Raji (cell line): ENCODE measurements at regions not wholly inside any gene's neighbourhood (a gene's known extent, or its start where the extent isn't known, plus 50 kb on each side); places are given as distances from the start of the nearest gene placed in this dataset.

Source experiments
- POLR2A ChIP-seq: IDR thresholded peaks from 2 replicates; pipeline ENCODE4 v1.6.1; 2011; ENCODE audit warnings: low read depth, low read length, control low read depth; ENCODE audit not compliant: insufficient read depth

DNA sequence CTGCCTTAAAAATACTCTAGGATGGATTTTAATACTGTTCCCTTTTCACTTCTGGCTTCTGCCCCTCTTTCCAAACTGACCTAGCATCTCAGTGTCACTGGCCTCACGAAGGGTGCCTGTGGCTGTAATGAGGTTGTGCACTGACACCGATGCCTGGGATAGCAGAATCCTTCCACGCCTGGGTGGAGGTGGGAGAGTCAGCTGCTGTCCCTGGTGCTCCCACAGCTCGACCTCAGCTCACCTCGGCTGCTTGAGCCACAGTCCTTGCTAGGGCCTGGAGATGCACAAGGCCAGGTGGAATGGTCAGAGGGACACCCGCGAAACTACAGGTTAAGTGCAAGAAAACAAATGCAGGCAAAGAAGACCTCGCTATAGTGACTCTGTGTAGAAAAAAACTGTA, 123.4 kb upstream of the ACBD5 start:
- TF ChIP-seq POLR2A, result no peak

DNA sequence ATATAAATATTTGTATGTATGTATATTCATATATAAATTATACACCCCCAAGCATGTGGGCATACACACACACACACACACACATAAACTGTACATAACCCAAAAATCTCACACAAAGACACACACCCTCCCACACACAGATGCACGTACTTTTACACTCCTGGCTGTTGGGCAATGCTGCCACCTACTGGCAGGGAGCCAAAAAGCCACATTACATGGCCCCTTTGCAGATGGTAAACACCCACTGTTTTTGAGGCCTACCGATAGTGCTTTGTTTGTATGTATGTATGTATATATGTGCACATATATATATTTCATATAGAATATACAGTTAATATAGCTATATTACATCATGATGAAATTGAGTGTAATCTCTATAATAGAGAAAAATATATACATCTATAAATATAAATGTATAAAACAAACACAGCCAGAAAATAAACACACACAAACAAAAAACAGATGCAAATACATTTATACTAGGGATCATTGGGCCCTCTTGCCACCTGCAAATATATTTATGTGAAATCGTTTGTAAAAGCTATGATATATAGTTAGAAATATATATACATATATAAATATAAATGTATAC, 120.1 kb upstream of the ACBD5 start:
- TF ChIP-seq POLR2A, result no peak

- no peak for TF ChIP-seq POLR2A
Observed at GRCh38 chr10:27359792-27360355, 119.3 kb upstream of the ACBD5 start.

DNA sequence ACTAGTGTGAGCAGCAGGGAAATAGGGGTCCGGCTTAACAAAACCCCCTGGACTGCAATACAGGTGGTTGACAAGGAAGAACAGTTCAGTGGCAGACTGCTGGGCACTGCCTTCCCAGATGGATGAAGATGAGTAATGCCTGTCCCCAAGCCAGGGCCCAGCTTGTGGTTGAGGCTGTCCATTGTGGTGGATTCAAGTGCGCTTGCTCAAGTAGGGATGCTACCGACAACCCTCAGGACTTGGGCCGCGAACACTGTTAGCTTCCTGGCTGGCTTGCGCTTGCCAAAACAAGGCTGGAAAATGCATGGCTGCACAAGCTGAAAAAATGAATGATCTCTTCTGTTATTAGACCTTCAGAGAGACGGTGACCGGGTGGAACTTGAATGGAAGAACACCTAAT, 116.1 kb upstream of the ACBD5 start:
- TF ChIP-seq POLR2A, result no peak

DNA sequence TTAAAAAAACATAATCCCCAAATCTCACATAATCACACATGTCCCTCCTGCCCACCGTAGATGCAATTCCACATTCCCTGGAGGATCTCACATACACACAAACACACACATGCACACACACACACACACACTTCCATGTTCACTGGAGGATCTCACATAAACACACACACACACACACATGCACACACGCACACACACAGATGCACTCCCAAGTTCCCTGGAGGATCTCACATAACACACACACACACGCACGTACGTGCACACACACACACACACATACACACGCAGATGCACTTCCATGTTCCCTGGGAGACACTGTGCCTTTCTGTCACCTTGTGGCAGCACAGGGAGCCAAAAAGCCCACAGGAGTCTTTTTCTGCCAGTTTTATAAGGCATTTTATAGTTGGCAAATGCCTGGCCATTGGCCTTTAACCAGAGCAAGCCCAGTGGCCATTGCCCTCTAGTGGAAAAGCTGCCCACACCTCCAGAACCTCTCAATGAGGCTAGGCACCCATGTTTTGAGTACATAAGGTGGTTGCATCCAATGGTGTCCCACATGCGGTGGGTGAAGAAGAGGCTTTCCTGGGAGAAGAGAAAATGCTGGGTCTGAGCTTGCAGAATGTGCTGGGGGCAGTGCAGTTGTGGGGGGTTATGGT, 115.4 kb upstream of the ACBD5 start:
- no peak for TF ChIP-seq POLR2A

DNA sequence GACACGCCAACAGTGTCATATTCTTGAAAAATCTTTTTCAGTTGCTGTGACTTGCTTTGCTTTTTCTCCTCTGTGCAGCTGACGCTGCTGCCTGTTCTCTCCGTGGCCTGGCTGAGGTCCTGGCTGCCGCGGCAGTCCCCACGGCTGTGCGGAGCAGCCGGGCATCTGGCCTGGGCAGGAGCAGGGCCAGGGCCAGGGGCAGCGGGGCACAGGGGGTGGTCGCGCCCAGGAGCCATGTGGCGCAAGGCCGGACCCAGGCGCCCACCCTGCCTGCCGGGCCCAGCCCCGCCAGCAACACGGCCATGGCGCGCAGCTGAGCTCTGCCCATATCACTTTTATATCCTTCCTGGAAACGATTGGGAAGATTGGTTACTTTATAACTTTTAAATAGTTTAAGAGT, 109.4 kb upstream of the ACBD5 start:
- TF ChIP-seq POLR2A, result no peak

DNA sequence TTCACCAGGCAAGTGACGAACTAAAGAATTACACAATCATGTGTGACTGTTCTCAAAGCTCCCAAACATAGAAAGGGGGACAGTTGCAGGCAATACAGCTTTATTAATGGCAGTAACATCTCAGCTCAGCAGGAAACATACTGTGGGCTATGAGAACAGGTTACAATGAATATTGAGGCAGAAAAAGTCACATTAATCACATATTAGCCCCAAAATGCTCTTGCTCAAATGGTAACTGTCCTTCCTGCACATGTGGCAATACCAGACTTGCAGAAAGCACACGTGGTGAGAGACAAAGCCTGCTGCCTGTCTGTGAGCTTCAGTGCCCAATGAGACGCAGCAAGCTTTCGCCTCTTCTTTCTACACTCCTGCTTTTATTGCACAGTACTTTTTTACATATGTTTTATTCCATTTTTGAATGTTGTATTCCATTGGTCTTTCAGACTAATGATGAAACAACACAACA, 104.9 kb upstream of the ACBD5 start:
- peak; percentile 32; the same call in 1 of the 2 replicates for TF ChIP-seq POLR2A

GRCh38 chr10:27344568-27345454, 104.2 kb upstream of the ACBD5 start:
- TF ChIP-seq POLR2A, result no peak

GRCh38 chr10:27341001-27341400, 100.4 kb upstream of the ACBD5 start:
- TF ChIP-seq POLR2A, result no peak

DNA sequence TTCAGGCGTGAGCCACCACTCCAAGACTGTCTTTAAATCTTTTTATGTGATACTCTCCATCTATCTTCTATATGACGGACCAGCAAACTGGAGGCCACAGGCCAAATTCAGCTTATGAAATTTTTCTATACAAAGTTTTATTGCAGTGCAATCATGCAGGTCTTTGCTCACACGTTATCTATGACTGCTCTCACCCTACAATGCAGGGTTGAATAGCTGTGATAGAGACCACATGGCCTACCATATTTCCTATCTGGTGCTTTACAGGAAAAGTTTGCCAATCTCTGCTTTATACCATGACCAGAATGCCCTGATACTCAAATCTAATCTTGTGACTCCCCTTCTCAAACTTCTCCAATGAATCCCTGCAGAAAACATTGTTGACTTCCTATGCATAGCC, 89.5 kb upstream of the ACBD5 start:
- no peak for TF ChIP-seq POLR2A

- TF ChIP-seq POLR2A, result no peak
Observed at GRCh38 chr10:27328946-27329345, 88.3 kb upstream of the ACBD5 start.

GRCh38 chr10:27319752-27320431, 79.3 kb upstream of the ACBD5 start:
- no peak for TF ChIP-seq POLR2A

GRCh38 chr10:27312854-27313253, 72.3 kb upstream of the ACBD5 start:
- TF ChIP-seq POLR2A, result no peak

GRCh38 chr10:27297844-27298521, 57.4 kb upstream of the ACBD5 start:
- no peak for TF ChIP-seq POLR2A
